ENCODE measurements at regions not wholly inside any gene's neighbourhood (a gene's known extent, or its start where the extent isn't known, plus 50 kb on each side); places are given as distances from the start of the nearest gene placed in this dataset.

- no peak for DNase-seq
Observed at GRCh38 chrX:69221239-69222102, 56.2 kb upstream of the PJA1 start.

- DNase-seq = no peak
Observed at GRCh38 chrX:69218407-69218997, 53.2 kb upstream of the PJA1 start.

DNA sequence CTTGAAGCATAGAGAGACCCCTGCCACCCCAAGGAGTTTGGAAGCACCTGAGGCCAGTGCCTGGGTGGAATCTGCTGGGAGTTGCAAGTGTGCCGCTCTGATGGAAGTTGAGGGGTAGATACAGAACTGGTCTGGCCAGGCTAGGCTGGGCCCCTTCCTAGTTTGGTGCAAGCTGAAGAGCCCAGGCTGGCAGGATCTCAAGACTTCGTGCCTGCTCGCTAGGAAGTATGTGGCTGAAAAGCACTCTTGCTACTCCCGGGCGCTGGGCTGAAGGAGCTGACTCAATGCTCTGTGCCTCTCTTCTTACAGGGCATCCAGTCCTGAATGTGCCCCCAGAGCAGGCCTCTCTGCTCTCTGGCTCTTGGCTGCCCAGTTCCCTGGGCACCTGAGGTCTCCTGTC lies 51.7 kb upstream of the PJA1 start:
- DNase-seq = no peak

DNA sequence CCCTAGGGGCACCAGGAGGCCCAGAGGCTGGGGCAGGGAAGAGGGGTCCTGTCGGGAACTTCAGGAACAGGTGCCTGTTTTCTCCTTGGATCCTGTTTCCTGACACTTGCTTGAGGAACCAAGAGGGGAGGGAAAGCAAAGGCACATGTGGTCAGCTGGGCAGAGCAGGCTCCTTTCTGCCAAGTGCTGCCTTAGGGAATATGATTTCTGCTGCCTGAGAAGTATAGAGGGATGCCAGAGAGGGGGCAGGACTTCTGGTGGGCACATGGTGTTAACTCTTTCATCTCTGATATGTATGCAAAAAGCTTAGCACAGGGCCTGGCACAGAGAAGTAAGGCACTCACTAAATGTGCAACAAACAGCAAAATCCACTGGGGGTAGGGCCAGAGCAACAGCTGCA lies 51.2 kb upstream of the PJA1 start:
- DNase-seq = no peak

DNA sequence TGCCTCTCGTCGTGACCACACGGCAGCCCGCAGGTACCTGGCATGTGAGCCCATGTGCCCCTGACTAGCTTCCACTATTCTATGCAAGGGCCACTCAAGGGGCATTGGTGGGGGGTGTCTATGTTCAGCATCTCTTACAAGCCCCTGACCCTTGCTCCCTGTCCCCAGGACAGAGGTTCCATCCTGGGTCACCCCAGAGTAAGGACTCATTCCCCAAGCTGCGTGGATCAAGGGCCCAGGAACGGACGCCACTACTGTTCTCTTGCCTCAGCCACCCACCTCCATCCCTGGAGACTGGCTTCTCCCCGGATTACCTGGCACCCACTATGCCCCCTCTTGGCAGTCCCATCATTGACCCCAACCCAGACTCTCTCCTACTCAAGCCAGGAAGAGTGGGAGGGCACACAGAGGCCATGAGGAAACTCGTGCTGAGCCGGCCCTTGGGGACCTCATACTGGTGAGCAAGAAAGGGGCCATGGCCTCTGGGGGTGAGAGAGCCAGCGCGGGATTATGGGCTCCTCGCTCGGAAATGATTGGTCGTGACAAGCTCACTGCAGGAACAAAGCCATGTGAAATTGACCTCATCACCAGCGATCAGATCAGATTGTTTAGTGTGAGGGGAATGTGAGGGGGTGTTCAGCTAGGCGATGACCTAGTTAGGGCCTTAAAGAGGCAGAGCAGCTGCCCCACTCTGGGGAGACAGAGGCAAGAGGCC lies 50.1 kb upstream of the PJA1 start:
- no peak for DNase-seq

All from hippocampal formation (tissue), 2 donors.